GM23338 (cell line): ENCODE measurements at regions not wholly inside any gene's neighbourhood (a gene's known extent, or its start where the extent isn't known, plus 50 kb on each side); places are given as distances from the start of the nearest gene placed in this dataset.

Experiments
- ATAC-seq: fragments of 200-7000 bp; cut with Tn5 transposase; 3 replicates; pipeline ENCODE4 v1.9.1; 2020
- DNase-seq: peaks from one replicate; pipeline ENCODE4 v3.0.0-alpha.2; 2015; ENCODE audit warnings: low spot score
- H2AFZ ChIP-seq: fragments of 200-600 bp; sonication (generic); 2 replicates; pipeline ENCODE4 v1.8.0; 2016; ENCODE audit warnings: antibody characterized with exemption, mild to moderate bottlenecking, moderate library complexity
- H3F3A ChIP-seq: fragments of 200-600 bp; sonication (generic); replicated peaks from 2 replicates; pipeline ENCODE4 v1.8.0; 2017; ENCODE audit warnings: antibody characterized with exemption, mixed run types, low read depth
- H3K27ac ChIP-seq: fragments of 200-600 bp; sonication (generic); 2 replicates; pipeline ENCODE4 v1.6.1; 2016; ENCODE audit warnings: low read depth
- H3K27me3 ChIP-seq: fragments of 200-600 bp; sonication (generic); 2 replicates; pipeline ENCODE4 v1.8.0; 2016; ENCODE audit warnings: mild to moderate bottlenecking, mixed run types, moderate library complexity; ENCODE audit not compliant: insufficient read depth
- H3K36me3 ChIP-seq: fragments of 200-600 bp; sonication (generic); 2 replicates; pipeline ENCODE4 v1.8.0; 2016; ENCODE audit warnings: mild to moderate bottlenecking; ENCODE audit not compliant: insufficient read depth
- H3K4me1 ChIP-seq: fragments of 200-600 bp; sonication (generic); 2 replicates; pipeline ENCODE4 v1.8.0; 2016; ENCODE audit warnings: mild to moderate bottlenecking, moderate library complexity; ENCODE audit not compliant: insufficient read depth
- H3K4me2 ChIP-seq: fragments of 200-600 bp; sonication (generic); 2 replicates; pipeline ENCODE4 v1.7.1; 2017; ENCODE audit warnings: mixed run types
- H3K4me3 ChIP-seq: fragments of 200-600 bp; sonication (generic); 2 replicates; pipeline ENCODE4 v1.6.1; 2016; ENCODE audit warnings: mixed run types
- H3K79me2 ChIP-seq: fragments of 200-600 bp; sonication (generic); replicated peaks from 2 replicates; pipeline ENCODE4 v1.8.0; 2017; ENCODE audit warnings: mild to moderate bottlenecking; ENCODE audit not compliant: insufficient read depth
- H3K9me2 ChIP-seq: fragments of 200-600 bp; sonication (generic); 2 replicates; pipeline ENCODE4 v1.8.0; 2017; ENCODE audit not compliant: insufficient read depth
- H4K20me1 ChIP-seq: fragments of 200-600 bp; sonication (generic); replicated peaks from 2 replicates; pipeline ENCODE4 v1.8.0; 2017; ENCODE audit warnings: mild to moderate bottlenecking; ENCODE audit not compliant: insufficient read depth
- H3K27ac Mint-ChIP-seq: 2 replicates; pipeline ENCODE4 v1.8.0; 2020; ENCODE audit warnings: inconsistent platforms, mild to moderate bottlenecking, moderate library complexity, mixed read lengths
- H3K27me3 Mint-ChIP-seq: 3 replicates; pipeline ENCODE4 v1.8.0; 2022; ENCODE audit warnings: low read depth, mild to moderate bottlenecking, moderate library complexity, mixed read lengths, inconsistent platforms; ENCODE audit not compliant: insufficient read depth, poor library complexity
- H3K36me3 Mint-ChIP-seq: 3 replicates; pipeline ENCODE4 v1.8.0; 2021; ENCODE audit warnings: low read depth, mild to moderate bottlenecking, inconsistent platforms, moderate library complexity, mixed read lengths
- H3K4me1 Mint-ChIP-seq: 3 replicates; pipeline ENCODE4 v1.8.0; 2020; ENCODE audit warnings: mild to moderate bottlenecking, inconsistent platforms, mixed read lengths
- H3K4me3 Mint-ChIP-seq: 3 replicates; pipeline ENCODE4 v1.8.0; 2021; ENCODE audit warnings: moderate library complexity, mild to moderate bottlenecking, inconsistent platforms, mixed read lengths
- H3K9me3 Mint-ChIP-seq: 3 replicates; pipeline ENCODE4 v1.8.0; 2020; ENCODE audit warnings: moderate library complexity, mild to moderate bottlenecking, inconsistent platforms, mixed read lengths
- EZH2 ChIP-seq: fragments of 200-600 bp; sonication (generic); IDR thresholded peaks from one replicate; pipeline ENCODE4 v1.8.0; 2017; ENCODE audit warnings: antibody characterized with exemption, mild to moderate bottlenecking, low read depth; ENCODE audit not compliant: unreplicated experiment
- EZH2phosphoT487 ChIP-seq: fragments of 200-600 bp; sonication (generic); IDR thresholded peaks from one replicate; pipeline ENCODE4 v1.8.1; 2018; ENCODE audit warnings: antibody characterized with exemption; ENCODE audit not compliant: unreplicated experiment
- JUNB ChIP-seq: IDR thresholded peaks from one replicate; pipeline ENCODE4 v1.6.1; 2016; ENCODE audit warnings: antibody characterized with exemption; ENCODE audit not compliant: unreplicated experiment
- NANOG ChIP-seq: IDR thresholded peaks from 2 replicates; pipeline ENCODE4 v1.6.1; 2016; ENCODE audit warnings: antibody characterized with exemption, borderline replicate concordance
- STAT1 ChIP-seq: IDR thresholded peaks from one replicate; pipeline ENCODE4 v1.6.1; 2016; ENCODE audit warnings: antibody characterized with exemption; ENCODE audit not compliant: unreplicated experiment
- ZNF114 ChIP-seq: fragments of 250-450 bp; sonication (Bioruptor Pico); IDR thresholded peaks from 2 replicates; pipeline ENCODE4 v1.5.0; 2020; ENCODE audit warnings: mild to moderate bottlenecking, moderate library complexity
- ZNF331 ChIP-seq: fragments of 250-450 bp; sonication (Bioruptor Pico); IDR thresholded peaks from 2 replicates; pipeline ENCODE4 v1.5.0; 2020; ENCODE audit warnings: low read depth, mild to moderate bottlenecking, moderate library complexity
- TF ChIP-seq, protein P1 (sequence below): IDR thresholded peaks from one replicate; pipeline ENCODE4 v1.6.1; 2018; ENCODE audit warnings: antibody characterized with exemption; ENCODE audit not compliant: unreplicated experiment
- TF ChIP-seq, protein P2 (sequence below): IDR thresholded peaks from 2 replicates; pipeline ENCODE4 v1.6.1; 2016; ENCODE audit warnings: antibody characterized with exemption

DNA sequence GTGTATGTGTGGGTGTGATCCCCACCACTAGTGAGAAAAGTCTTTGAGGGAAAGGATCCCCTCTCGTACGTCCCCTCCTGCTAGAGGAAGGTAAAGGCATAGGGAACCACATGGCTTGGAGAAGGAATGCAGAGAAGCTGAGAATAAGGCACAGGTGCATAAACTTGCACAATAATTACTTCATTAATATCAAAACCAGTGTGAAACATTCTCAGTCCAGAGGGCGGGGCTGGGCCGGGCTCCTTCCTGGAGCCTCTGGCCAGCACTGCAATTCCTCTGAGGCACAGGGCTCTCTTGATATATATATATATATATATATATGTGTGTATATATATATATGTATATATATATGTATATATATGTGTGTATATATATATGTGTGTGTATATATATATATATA, 162.6 kb downstream of the TSEN15 start (continued):
- TF ChIP-seq, protein P1, sequence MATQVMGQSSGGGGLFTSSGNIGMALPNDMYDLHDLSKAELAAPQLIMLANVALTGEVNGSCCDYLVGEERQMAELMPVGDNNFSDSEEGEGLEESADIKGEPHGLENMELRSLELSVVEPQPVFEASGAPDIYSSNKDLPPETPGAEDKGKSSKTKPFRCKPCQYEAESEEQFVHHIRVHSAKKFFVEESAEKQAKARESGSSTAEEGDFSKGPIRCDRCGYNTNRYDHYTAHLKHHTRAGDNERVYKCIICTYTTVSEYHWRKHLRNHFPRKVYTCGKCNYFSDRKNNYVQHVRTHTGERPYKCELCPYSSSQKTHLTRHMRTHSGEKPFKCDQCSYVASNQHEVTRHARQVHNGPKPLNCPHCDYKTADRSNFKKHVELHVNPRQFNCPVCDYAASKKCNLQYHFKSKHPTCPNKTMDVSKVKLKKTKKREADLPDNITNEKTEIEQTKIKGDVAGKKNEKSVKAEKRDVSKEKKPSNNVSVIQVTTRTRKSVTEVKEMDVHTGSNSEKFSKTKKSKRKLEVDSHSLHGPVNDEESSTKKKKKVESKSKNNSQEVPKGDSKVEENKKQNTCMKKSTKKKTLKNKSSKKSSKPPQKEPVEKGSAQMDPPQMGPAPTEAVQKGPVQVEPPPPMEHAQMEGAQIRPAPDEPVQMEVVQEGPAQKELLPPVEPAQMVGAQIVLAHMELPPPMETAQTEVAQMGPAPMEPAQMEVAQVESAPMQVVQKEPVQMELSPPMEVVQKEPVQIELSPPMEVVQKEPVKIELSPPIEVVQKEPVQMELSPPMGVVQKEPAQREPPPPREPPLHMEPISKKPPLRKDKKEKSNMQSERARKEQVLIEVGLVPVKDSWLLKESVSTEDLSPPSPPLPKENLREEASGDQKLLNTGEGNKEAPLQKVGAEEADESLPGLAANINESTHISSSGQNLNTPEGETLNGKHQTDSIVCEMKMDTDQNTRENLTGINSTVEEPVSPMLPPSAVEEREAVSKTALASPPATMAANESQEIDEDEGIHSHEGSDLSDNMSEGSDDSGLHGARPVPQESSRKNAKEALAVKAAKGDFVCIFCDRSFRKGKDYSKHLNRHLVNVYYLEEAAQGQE: no peak
- no peak for TF ChIP-seq JUNB

DNA sequence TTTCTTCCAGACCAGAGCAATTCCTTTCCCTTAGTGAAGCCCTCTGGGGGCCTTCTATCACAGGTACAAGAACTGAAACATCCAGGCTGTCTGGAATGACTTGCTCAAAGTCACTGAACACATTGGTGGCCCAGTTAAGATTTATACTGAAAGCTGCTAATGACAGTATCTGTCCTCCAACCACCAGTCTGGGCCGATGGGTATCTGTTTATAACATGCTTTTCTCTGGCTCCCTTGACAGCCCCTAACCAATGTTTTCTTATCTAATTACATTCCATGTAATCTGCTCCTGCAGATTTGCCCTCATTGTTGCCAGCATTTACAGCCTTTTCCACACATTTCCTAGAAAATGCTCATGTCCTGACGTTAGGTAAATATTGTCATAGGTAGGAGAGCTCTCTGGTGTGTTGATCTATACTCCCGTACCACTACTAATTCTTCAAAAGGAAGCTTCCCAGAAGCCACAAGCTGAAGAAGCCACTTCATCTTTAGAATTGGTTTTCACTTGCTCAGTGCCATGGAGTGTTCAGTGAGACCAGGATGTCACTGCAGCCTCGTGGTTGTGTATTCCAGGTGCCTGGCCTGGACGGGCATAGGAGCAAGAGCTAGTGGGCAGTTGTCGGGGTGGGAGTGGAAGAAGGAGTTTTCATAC, 163.9 kb downstream of the TSEN15 start:
- Histone ChIP-seq H3K27me3 (no peaks in the 10 kb centered on the region), H3K4me3 (no peak overlapping the region), H3K36me3 (no peaks in the 10 kb centered on the region), H3K27ac (no peak overlapping the region), H3K79me2 (no peaks in the 10 kb centered on the region), H3K4me2 (no peak overlapping the region), H3K9me2 (no peaks in the 10 kb centered on the region), H3K4me1 (no peaks in the 10 kb centered on the region), H3F3A (no peaks in the 10 kb centered on the region), H2AFZ (no peak overlapping the region), H4K20me1 (no peaks in the 10 kb centered on the region)
- H3K36me3 Mint-ChIP-seq: no peaks in the 10 kb centered on the region; the same call in 2 of the 3 replicates
- ATAC-seq: no peak
- TF ChIP-seq NANOG (no peak), ZNF331 (CRISPR knock-in tag) (no peak), ZNF114 (CRISPR knock-in tag) (no peak), STAT1 (no peak)
- H3K27ac Mint-ChIP-seq: no peak overlapping the region
- no peak for DNase-seq
- no peaks in the 10 kb centered on the region for H3K9me3 Mint-ChIP-seq
- H3K4me3 Mint-ChIP-seq: no peak overlapping the region
- H3K27me3 Mint-ChIP-seq: peaks cover 5% of the 10 kb centered on the region
- H3K4me1 Mint-ChIP-seq: no peaks in the 10 kb centered on the region

DNA sequence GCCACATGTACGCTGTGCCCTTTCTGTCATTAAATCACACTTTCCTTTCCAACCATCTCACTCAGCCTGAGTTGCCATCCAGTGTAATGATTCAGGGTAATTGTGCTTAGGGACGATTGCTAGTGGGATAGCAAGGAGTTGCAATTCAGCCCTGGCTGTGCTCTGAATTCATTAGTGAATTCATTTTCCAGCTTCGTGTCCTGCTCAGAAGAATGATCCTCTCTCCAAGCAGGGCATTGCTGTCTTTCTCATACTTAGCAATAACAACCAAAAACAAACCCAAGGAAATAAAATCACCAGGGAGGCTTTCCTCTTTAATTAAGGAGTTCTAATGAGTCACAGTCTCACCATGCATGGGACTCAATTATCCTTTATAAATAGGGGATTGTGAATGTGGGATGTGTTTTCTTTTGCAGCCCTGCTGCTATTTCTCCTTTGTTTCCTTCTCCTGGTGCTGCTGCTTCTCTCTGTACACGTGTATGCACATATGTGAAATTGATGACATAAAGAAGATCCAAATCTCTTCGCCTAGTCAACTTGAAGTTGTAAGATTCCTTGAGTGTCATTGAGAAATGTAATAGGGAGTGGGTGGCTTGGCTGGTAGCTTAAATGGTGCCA, 167.0 kb downstream of the TSEN15 start:
- peak overlapping the region; percentile 74; the same call in 1 of the 2 replicates for H2AFZ ChIP-seq
- no peaks in the 10 kb centered on the region for H3F3A ChIP-seq
- H3K4me2 ChIP-seq: no peak overlapping the region
- Mint-ChIP-seq H3K4me1 (no peaks in the 10 kb centered on the region), H3K27me3 (peaks cover 7% of the 10 kb centered on the region), H3K36me3 (no peaks in the 10 kb centered on the region; the same call in 2 of the 3 replicates), H3K27ac (no peak overlapping the region), H3K9me3 (no peaks in the 10 kb centered on the region), H3K4me3 (no peak overlapping the region)
- H4K20me1 ChIP-seq: no peaks in the 10 kb centered on the region
- TF ChIP-seq, protein P2, sequence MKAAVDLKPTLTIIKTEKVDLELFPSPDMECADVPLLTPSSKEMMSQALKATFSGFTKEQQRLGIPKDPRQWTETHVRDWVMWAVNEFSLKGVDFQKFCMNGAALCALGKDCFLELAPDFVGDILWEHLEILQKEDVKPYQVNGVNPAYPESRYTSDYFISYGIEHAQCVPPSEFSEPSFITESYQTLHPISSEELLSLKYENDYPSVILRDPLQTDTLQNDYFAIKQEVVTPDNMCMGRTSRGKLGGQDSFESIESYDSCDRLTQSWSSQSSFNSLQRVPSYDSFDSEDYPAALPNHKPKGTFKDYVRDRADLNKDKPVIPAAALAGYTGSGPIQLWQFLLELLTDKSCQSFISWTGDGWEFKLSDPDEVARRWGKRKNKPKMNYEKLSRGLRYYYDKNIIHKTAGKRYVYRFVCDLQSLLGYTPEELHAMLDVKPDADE: no peak
- TF ChIP-seq EZH2phosphoT487 (no peak), EZH2 (no peak)
- no peak overlapping the region for H3K27ac ChIP-seq
- no peaks in the 10 kb centered on the region for H3K36me3 ChIP-seq
- no peaks in the 10 kb centered on the region for H3K4me1 ChIP-seq
- H3K79me2 ChIP-seq: no peaks in the 10 kb centered on the region
- H3K4me3 ChIP-seq: no peak overlapping the region
- ATAC-seq: no peak
- no peaks in the 10 kb centered on the region for H3K9me2 ChIP-seq
- H3K27me3 ChIP-seq: peaks cover 9% of the 10 kb centered on the region
- no peak for DNase-seq
